ENCODE measurements at regions not wholly inside any gene's neighbourhood (a gene's known extent, or its start where the extent isn't known, plus 50 kb on each side); places are given as distances from the start of the nearest gene placed in this dataset.

GRCh38 chr15:91564631-91565030 is 288.9 kb upstream of the SLCO3A1 start:
- Histone ChIP-seq H3K9me3 (ENCODE audit: low read length) (no peaks in the 10 kb centered on the region), H4K20me1 (ENCODE audit: insufficient read depth, low read length) (no peaks in the 10 kb centered on the region), H3K9ac (ENCODE audit: low read length) (no peak overlapping the region), H3K9me2 (ENCODE audit: low read depth, low read length) (no peaks in the 10 kb centered on the region), H3K79me2 (ENCODE audit: insufficient read depth, low read length) (no peaks in the 10 kb centered on the region), H3K4me1 (ENCODE audit: insufficient read depth, low read length, severe bottlenecking) (no peaks in the 10 kb centered on the region), H2AFZ (ENCODE audit: low read length) (no peak overlapping the region), H3F3A (ENCODE audit: insufficient read depth, low read length) (no peaks in the 10 kb centered on the region), H3K27ac (ENCODE audit: low read depth, low read length, poor library complexity, severe bottlenecking) (no peak overlapping the region), H3K27me3 (ENCODE audit: insufficient read depth, low read length) (no peaks in the 10 kb centered on the region), H3K4me3 (ENCODE audit: low read depth, low read length, poor library complexity, severe bottlenecking) (no peak overlapping the region), H3K36me3 (ENCODE audit: insufficient read depth, low read length) (no peaks in the 10 kb centered on the region), H3K4me2 (ENCODE audit: low read length) (no peak overlapping the region)
- TF ChIP-seq CTCF (IDR thresholded peaks at IDR 0.05; ENCODE audit: low read length) (no peak), EZH2 (IDR thresholded peaks at IDR 0.05; ENCODE audit: borderline replicate concordance, low read length) (no peak)

- Histone ChIP-seq H3K27ac (ENCODE audit: low read depth, low read length, poor library complexity, severe bottlenecking) (no peak overlapping the region), H4K20me1 (ENCODE audit: insufficient read depth, low read length) (no peaks in the 10 kb centered on the region), H3F3A (ENCODE audit: insufficient read depth, low read length) (no peaks in the 10 kb centered on the region), H3K4me1 (ENCODE audit: insufficient read depth, low read length, severe bottlenecking) (no peaks in the 10 kb centered on the region), H3K36me3 (ENCODE audit: insufficient read depth, low read length) (no peaks in the 10 kb centered on the region), H3K79me2 (ENCODE audit: insufficient read depth, low read length) (no peaks in the 10 kb centered on the region), H3K9me2 (ENCODE audit: low read depth, low read length) (no peaks in the 10 kb centered on the region), H2AFZ (ENCODE audit: low read length) (no peak overlapping the region), H3K4me2 (ENCODE audit: low read length) (no peak overlapping the region), H3K9ac (ENCODE audit: low read length) (no peak overlapping the region), H3K9me3 (ENCODE audit: low read length) (no peaks in the 10 kb centered on the region), H3K27me3 (ENCODE audit: insufficient read depth, low read length) (no peaks in the 10 kb centered on the region), H3K4me3 (ENCODE audit: low read depth, low read length, poor library complexity, severe bottlenecking) (no peak overlapping the region)
- no peak for TF ChIP-seq EZH2 (IDR thresholded peaks at IDR 0.05; ENCODE audit: borderline replicate concordance, low read length)
- no peak for TF ChIP-seq CTCF (IDR thresholded peaks at IDR 0.05; ENCODE audit: low read length)
Observed at GRCh38 chr15:91566141-91566540, 287.4 kb upstream of the SLCO3A1 start.

- Histone ChIP-seq H3K27ac (ENCODE audit: low read depth, low read length, poor library complexity, severe bottlenecking) (no peak overlapping the region), H4K20me1 (ENCODE audit: insufficient read depth, low read length) (no peaks in the 10 kb centered on the region), H3K4me2 (ENCODE audit: low read length) (no peak overlapping the region), H3K4me3 (ENCODE audit: low read depth, low read length, poor library complexity, severe bottlenecking) (no peak overlapping the region), H3K9ac (ENCODE audit: low read length) (no peak overlapping the region), H3K79me2 (ENCODE audit: insufficient read depth, low read length) (no peaks in the 10 kb centered on the region), H3K9me3 (ENCODE audit: low read length) (no peaks in the 10 kb centered on the region), H3K27me3 (ENCODE audit: insufficient read depth, low read length) (no peaks in the 10 kb centered on the region), H3K36me3 (ENCODE audit: insufficient read depth, low read length) (no peaks in the 10 kb centered on the region), H3K4me1 (ENCODE audit: insufficient read depth, low read length, severe bottlenecking) (no peaks in the 10 kb centered on the region), H3F3A (ENCODE audit: insufficient read depth, low read length) (no peaks in the 10 kb centered on the region), H2AFZ (ENCODE audit: low read length) (no peak overlapping the region), H3K9me2 (ENCODE audit: low read depth, low read length) (no peaks in the 10 kb centered on the region)
- TF ChIP-seq CTCF (IDR thresholded peaks at IDR 0.05; ENCODE audit: low read length) (no peak), EZH2 (IDR thresholded peaks at IDR 0.05; ENCODE audit: borderline replicate concordance, low read length) (no peak)
Observed at GRCh38 chr15:91568036-91568435, 285.5 kb upstream of the SLCO3A1 start.
